ENCODE measurements at regions not wholly inside any gene's neighbourhood (a gene's known extent, or its start where the extent isn't known, plus 50 kb on each side); places are given as distances from the start of the nearest gene placed in this dataset.
"Not testable (repeated sequence)": the region's sequence is repeated elsewhere in the genome, so short reads cannot be mapped to it uniquely, and the experiment has no call there.

GRCh38 chr12:59404109-59404650 lies 191.6 kb upstream of the SLC16A7 start:
- no peak for DNase-seq (ENCODE audit: low spot score)

GRCh38 chr12:59403259-59403932 lies 192.4 kb upstream of the SLC16A7 start:
- no peak for DNase-seq (ENCODE audit: low spot score)

DNA sequence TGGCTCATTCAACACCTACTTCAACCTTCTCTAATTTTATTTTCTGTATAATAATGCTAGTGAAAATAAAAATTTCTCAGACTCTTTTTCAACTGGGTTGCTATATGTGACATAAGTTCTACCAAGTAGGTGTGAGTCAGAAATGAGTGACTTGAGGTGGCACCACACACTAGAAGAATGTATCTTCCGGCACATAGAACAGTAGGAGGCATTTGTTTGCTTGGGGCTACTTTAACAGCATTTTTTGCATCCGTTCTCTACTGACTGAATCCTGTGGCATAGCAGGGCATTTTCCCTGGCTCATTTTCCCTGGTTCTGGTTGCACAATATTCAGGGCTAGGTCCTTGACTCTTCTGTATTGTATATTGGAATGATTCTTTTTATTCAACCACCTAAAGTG lies 194.0 kb upstream of the SLC16A7 start:
- no peak for DNase-seq (ENCODE audit: low spot score)

- DNase-seq (ENCODE audit: low spot score): no peak
Measured at GRCh38 chr12:59398164-59398563, 197.7 kb upstream of the SLC16A7 start.

DNA sequence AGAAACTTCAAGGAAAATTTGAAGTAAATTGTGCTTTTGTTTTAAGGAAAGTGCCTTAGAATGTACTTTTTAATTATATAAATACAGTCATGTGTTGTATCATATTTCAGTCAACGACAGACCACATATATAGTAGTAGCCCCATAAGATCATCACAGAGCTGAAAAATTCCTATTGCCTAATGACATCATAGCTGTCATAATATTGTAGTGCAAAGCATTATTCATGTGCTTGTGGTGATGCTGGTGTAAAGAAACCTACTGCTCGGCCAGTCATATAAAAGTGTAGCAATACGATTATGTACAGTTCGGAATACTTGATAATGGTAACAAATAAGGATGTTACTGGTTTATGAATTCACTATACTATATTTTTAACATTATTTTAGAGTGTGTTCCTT lies 198.9 kb upstream of the SLC16A7 start:
- DNase-seq (ENCODE audit: low spot score): no peak

DNA sequence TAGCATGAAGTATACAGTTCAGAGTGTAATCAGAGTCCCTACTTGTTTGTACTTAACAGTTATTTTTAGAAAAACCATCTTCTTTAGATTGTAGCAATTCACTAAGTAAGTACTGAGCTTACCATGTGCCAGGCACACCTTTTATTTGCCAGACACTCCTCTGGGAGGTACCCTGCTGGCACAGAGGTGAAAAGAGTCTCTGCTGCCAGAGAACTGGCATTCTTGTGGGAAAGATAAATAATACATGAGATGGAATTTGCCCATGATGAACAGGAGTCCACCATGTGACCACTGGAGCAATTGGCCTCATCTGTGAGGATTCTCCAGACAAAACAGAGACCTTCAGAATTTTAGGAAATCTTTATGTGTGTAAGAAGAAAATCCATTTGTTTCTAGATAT lies 199.3 kb upstream of the SLC16A7 start:
- DNase-seq (ENCODE audit: low spot score): no peak

DNA sequence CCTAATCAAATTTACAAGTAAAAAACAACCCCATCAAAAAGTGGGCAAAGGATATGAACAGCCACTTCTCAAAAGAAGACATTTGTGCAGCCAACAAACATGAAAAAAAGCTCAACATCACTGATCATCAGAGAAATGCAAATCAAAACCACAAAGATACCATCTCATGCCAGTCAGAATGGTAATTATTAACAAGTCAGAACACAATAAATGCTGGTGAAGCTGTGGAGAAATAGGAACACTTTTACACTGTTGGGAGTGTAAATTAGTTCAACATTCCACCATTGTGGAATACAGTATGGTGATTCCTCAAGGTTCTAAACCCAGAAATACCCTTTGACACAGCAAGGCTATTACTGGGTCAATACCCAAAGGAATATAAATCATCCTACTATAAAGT lies 200.5 kb upstream of the SLC16A7 start:
- DNase-seq (ENCODE audit: low spot score): not testable (repeated sequence)

DNA sequence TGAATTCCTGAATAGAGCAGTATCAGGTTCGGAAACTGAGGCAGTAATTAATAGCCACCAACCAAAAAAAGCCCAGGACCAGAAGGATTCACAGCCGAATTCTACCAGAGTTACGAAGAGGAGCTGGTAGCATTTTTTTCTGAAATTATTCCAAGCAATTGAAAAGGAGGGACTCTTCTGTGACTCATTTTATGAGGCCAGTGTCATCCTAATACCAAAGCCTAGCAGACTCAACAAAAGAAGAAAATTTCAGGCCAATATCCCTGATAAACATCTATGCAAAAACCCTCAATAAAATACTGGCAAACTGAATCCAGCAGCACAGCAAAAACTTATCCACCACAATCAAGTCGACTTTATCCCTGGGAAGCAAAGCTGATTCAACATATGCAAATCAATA lies 202.3 kb upstream of the SLC16A7 start:
- DNase-seq (ENCODE audit: low spot score): no peak

- no peak for DNase-seq (ENCODE audit: low spot score)
Measured at GRCh38 chr12:59389968-59390576, 205.8 kb upstream of the SLC16A7 start.

GRCh38 chr12:59388694-59389093 lies 207.1 kb upstream of the SLC16A7 start:
- DNase-seq (ENCODE audit: low spot score): no peak

DNA sequence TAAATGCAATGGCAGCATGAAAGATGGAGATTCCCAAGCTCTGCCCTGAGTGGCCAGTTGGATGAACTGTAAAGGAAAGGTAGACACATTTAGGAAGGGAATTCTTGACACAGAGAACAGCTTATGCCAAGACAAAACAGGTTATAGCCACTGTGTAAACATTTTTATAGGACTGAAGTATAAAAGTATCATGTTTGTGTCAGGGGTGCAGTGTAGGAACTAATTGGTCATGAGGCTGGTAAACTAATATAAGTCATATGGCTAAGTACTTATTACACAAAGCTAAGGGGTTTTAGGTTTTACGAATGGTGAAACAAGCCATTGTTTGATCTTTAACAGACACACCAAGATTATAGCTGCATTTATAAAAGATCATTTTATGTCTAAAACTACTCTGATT lies 207.7 kb upstream of the SLC16A7 start:
- no peak for DNase-seq (ENCODE audit: low spot score)

- DNase-seq (ENCODE audit: low spot score): no peak
Measured at GRCh38 chr12:59386236-59386635, 209.6 kb upstream of the SLC16A7 start.

GRCh38 chr12:59383079-59383822 lies 212.6 kb upstream of the SLC16A7 start:
- DNase-seq (ENCODE audit: low spot score): no peak

- no peak for DNase-seq (ENCODE audit: low spot score)
Measured at GRCh38 chr12:59382282-59383078, 213.3 kb upstream of the SLC16A7 start.

DNA sequence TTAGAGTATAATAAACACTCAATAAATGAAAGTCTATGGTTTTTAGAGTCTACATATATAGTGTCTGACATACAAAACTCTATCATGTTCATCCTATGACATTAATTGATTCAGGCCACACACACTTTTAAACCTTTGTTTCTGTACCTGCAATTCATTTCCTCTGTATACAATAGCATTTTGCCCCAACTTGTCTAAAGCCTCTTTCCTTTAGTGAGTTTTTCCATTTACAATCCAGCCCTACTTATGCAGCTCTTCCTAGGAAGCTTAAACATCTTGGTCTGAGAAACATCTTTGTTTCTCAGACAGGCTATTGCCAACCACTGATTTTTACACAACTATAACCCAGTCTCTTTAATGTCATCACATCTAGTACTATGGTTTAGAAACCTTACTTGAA lies 214.7 kb upstream of the SLC16A7 start:
- no peak for DNase-seq (ENCODE audit: low spot score)

DNA sequence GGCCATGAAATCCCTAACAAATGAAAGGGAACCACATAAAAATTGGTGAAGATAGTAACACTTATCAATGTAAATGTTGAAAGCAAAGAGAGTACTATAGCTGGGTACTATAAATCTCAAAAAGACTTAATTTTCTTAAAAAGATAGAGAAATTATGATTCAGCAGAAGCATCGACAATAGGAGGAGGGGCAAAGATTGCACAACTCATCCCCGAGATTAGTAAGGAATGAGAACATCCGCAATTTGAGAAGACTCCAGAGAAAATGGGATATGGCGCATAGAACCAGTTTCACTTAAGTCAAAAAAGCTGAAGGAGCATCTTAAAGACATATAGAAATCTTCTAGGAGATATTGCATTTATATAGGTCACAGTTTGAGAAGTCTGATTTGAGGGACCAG lies 220.2 kb upstream of the SLC16A7 start:
- DNase-seq (ENCODE audit: low spot score): no peak

DNA sequence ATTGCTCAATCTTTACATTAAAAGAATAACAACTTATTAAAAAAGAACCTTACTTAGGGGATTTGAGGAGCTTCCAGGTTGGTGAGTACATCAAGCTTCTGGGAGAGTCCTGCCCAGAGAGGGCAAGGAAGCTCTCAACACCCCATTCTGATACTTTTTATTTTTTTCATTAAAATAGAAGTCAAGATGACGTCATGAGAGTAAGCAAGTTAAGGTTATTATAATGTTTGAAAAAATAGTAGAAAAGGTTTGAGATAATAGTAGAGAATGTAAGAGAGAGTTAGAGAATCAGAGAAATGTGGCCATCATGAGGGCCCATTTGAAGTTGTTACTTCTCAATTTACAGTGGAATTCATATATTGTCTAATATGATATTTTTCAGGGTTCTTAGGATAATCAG lies 221.0 kb upstream of the SLC16A7 start:
- DNase-seq (ENCODE audit: low spot score): no peak

GRCh38 chr12:59372956-59373355 lies 222.9 kb upstream of the SLC16A7 start:
- DNase-seq (ENCODE audit: low spot score): no peak

- DNase-seq (ENCODE audit: low spot score): no peak
Measured at GRCh38 chr12:59370933-59371332, 224.9 kb upstream of the SLC16A7 start.

DNA sequence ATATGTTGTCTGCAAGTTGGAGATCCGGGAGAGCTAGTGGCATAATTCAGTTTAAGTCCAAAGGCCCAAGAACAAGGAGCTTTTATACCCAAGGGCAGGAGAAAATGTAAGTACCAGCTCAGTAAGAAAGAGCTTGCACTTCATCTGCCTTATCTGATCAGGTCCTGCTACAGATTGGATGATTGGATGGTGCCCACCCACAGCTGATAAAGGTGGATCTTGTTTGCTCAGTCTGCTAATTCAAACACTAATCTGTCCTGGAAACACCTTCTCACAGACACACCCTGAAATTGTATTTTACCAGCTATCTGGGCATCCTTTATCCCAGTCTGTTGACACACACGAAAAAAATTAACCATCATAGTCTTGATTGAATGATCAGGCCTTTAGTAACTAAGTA lies 230.7 kb upstream of the SLC16A7 start:
- DNase-seq (ENCODE audit: low spot score): no peak

GRCh38 chr12:59357811-59358210 lies 238.0 kb upstream of the SLC16A7 start:
- DNase-seq (ENCODE audit: low spot score): no peak

GRCh38 chr12:59346248-59346647 lies 249.6 kb upstream of the SLC16A7 start:
- DNase-seq (ENCODE audit: low spot score): not testable (repeated sequence)
